Body of pancreas (tissue), 4 donors: ENCODE measurements at regions not wholly inside any gene's neighbourhood (a gene's known extent, or its start where the extent isn't known, plus 50 kb on each side); places are given as distances from the start of the nearest gene placed in this dataset.

Experiments
- ATAC-seq: fragments of 150-250 bp; one replicate; pipeline ENCODE4 v1.9.1; 2016
- DNase-seq, 4 donors: peaks; one replicate each; pipeline ENCODE4 v3.0.0-alpha.2; 2019
- H3K27ac ChIP-seq, 4 donors: fragments of 200-600 bp; sonication (generic); 1 replicate in 3 of 4; 2 replicates in 1 of 4; pipeline versions ENCODE4 v1.5.1 to v1.6.1; 2016 to 2019; ENCODE audit warnings: mild to moderate bottlenecking in 1 of 4, mixed read lengths in 1 of 4, moderate library complexity in 1 of 4
- H3K27me3 ChIP-seq, 2 donors: fragments of 200-600 bp; sonication (generic); one replicate each; pipeline ENCODE4 v1.6.0; 2016; ENCODE audit warnings: mild to moderate bottlenecking in 1 of 2
- H3K36me3 ChIP-seq, 2 donors: fragments of 200-600 bp; sonication (generic); replicated peaks in 1 of 2; 2 replicates each; pipeline ENCODE4 v1.5.1; 2016; ENCODE audit warnings: low read depth in 2 of 2; ENCODE audit not compliant: insufficient read depth in 1 of 2
- H3K4me1 ChIP-seq: fragments of 200-600 bp; sonication (generic); one replicate; pipeline ENCODE4 v1.6.0; 2016
- H3K4me3 ChIP-seq, 2 donors: fragments of 200-600 bp; sonication (generic); 1 replicate in 1 of 2; 2 replicates in 1 of 2; pipeline ENCODE4 v1.5.1; 2016 to 2019
- H3K9me3 ChIP-seq, 3 donors: fragments of 200-600 bp; sonication (generic); 1 replicate in 2 of 3; 2 replicates in 1 of 3; pipeline ENCODE4 v1.5.1; 2016
- CTCF ChIP-seq, 7 experiments: fragments of 450-650 bp in 4 of 7; fragments of 200-600 bp in 3 of 7; sonication (generic) in 3 of 7; IDR thresholded peaks; one replicate each; pipeline ENCODE4 v1.5.1; 2016 to 2019; ENCODE audit warnings: antibody characterized with exemption in 7 of 7
- POLR2A ChIP-seq, 3 donors: fragments of 450-650 bp; IDR thresholded peaks; one replicate each; pipeline ENCODE4 v1.6.1; 2016; ENCODE audit warnings: antibody characterized with exemption in 3 of 3, mild to moderate bottlenecking in 2 of 3
- WGBS, 2 donors: methylation state at CpG; one replicate each; pipeline ENCODE4 v1.1.5; 2017; 5-methylcytosine and 5-hydroxymethylcytosine counted together
- intact Hi-C: fragments of 100-400 bp; cut with DNase I; formaldehyde crosslinking; loops from one replicate; pipeline ENCODE4 v1.15.1; 2023

- Histone ChIP-seq H3K27me3 (no peaks in the 10 kb centered on the region), H3K9me3 (no peaks in the 10 kb centered on the region), H3K4me1 (no peaks in the 10 kb centered on the region), H3K36me3 (no peaks in the 10 kb centered on the region), H3K27ac (no peak overlapping the region), H3K4me3 (no peak overlapping the region)
- ATAC-seq, result no peak
- TF ChIP-seq POLR2A (IDR thresholded peaks at IDR 0.05), result no peak
- no peak for TF ChIP-seq CTCF (IDR thresholded peaks at IDR 0.05)
- WGBS, 2 donors, result 100% methylated on average over 2 of the region's 2 CpGs; no CpG with 5 or more reads in 1 of the 2 donors
- intact Hi-C loops, result no loop called here
- DNase-seq, result no peak
Observed at GRCh38 chr4:81528200-81528599, 56.5 kb upstream of the RASGEF1B start.

DNA sequence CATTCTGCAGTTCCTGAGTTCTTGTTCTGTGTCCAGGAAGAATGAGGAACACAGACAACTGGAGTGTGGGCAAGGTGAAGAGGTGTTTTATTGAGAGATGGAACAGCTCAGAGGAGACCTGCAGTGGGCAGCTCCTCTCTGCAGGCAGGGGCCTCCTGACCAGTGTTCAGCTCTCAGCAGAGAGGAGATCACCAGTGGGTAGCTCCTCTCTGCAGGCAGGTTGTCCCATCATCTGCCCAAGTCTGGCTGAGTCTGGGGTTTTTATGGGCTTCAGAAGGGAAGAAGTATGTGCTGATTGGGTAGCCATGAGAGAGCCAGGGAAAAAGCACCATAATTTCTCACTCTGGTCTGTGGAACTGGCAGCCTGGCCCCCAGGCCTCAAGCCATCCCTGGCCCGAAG, 56.0 kb upstream of the RASGEF1B start:
- Histone ChIP-seq H3K4me1 (no peaks in the 10 kb centered on the region), H3K27me3 (no peaks in the 10 kb centered on the region), H3K27ac (no peak overlapping the region), H3K9me3 (no peaks in the 10 kb centered on the region), H3K36me3 (no peaks in the 10 kb centered on the region), H3K4me3 (no peak overlapping the region)
- WGBS, 2 donors, result 77 to 86% methylated on average over 1 of the region's 1 CpG
- DNase-seq (no peak), ATAC-seq (no peak)
- TF ChIP-seq POLR2A (IDR thresholded peaks at IDR 0.05), result no peak
- TF ChIP-seq CTCF (IDR thresholded peaks at IDR 0.05), result no peak
- intact Hi-C loops, result no loop called here

GRCh38 chr4:81527115-81527514, 55.4 kb upstream of the RASGEF1B start:
- no peak overlapping the region for H3K4me3 ChIP-seq
- H3K36me3 ChIP-seq, result no peaks in the 10 kb centered on the region
- no peaks in the 10 kb centered on the region for H3K4me1 ChIP-seq
- H3K9me3 ChIP-seq, result no peaks in the 10 kb centered on the region
- intact Hi-C loops, result no loop called here
- no peaks in the 10 kb centered on the region for H3K27me3 ChIP-seq
- ATAC-seq (no peak), DNase-seq (no peak)
- no peak for TF ChIP-seq POLR2A (IDR thresholded peaks at IDR 0.05)
- no peak for TF ChIP-seq CTCF (IDR thresholded peaks at IDR 0.05)
- H3K27ac ChIP-seq, result no peak overlapping the region
- 78 to 88% methylated on average over 4 of the region's 4 CpGs for WGBS, 2 donors

- Histone ChIP-seq H3K27me3 (no peaks in the 10 kb centered on the region), H3K4me1 (no peaks in the 10 kb centered on the region), H3K9me3 (no peaks in the 10 kb centered on the region), H3K36me3 (no peaks in the 10 kb centered on the region), H3K4me3 (no peak overlapping the region), H3K27ac (no peak overlapping the region)
- 62 to 73% methylated on average over 2 of the region's 2 CpGs for WGBS, 2 donors
- TF ChIP-seq CTCF (IDR thresholded peaks at IDR 0.05), result no peak
- no peak for TF ChIP-seq POLR2A (IDR thresholded peaks at IDR 0.05)
- no peak for DNase-seq
- intact Hi-C loops, result no loop called here
- no peak for ATAC-seq
Observed at GRCh38 chr4:81526706-81527105, 55.0 kb upstream of the RASGEF1B start.

DNA sequence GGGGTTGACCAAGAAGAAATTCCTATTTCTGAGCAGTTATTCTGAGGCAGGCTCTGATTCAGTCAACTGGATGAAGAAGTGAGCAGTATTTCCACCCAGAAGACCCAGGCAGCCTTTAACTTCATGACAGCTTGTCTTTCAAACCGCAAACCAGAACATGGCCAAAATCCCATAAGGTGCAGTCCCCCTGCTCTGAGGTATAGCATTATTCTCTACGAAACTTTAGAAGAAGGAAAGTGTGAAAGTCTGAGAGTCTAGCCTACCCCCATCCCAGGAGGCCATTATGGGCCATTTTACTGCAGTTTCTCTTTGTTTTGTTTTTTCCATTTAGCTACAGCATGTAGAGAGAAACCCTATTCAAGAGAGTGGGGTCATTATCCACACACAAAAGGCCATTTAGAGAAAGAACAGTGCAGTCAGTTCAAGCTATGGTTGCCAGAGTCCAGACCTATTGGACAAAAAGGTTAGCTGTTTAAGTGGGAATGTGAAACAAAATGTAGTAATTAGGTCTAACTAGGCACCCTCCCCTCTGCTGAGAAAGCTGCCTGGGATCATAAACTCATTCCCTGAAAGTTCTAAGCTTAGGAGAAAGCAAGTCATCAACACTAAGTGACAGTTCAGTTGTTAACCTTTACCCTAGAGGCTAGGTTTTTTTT, 52.1 kb upstream of the RASGEF1B start:
- Histone ChIP-seq H3K9me3 (no peaks in the 10 kb centered on the region), H3K27ac (no peak overlapping the region), H3K36me3 (no peaks in the 10 kb centered on the region), H3K4me3 (no peak overlapping the region), H3K4me1 (no peaks in the 10 kb centered on the region), H3K27me3 (no peaks in the 10 kb centered on the region)
- WGBS, 2 donors, result 82 to 90% methylated on average over 2 of the region's 2 CpGs
- DNase-seq (no peak), ATAC-seq (no peak)
- intact Hi-C loops, result no loop called here
- TF ChIP-seq POLR2A (IDR thresholded peaks at IDR 0.05) (no peak), CTCF (IDR thresholded peaks at IDR 0.05) (no peak)
